Neural cell (in vitro differentiated cells): ENCODE measurements at regions not wholly inside any gene's neighbourhood (a gene's known extent, or its start where the extent isn't known, plus 50 kb on each side); places are given as distances from the start of the nearest gene placed in this dataset.

Experiments used
- CTCF ChIP-seq: fragments of 450-650 bp; IDR thresholded peaks from 2 replicates; pipeline ENCODE4 v1.5.1; 2014; ENCODE audit warnings: antibody characterized with exemption, mild to moderate bottlenecking, moderate library complexity; ENCODE audit not compliant: poor library complexity, severe bottlenecking
- EZH2 ChIP-seq: fragments of 200-600, 300-800 bp; shearing (Covaris generic), sonication (generic); IDR thresholded peaks from 2 replicates; pipeline ENCODE4 v1.6.1; 2014; ENCODE audit warnings: antibody characterized with exemption, low read length, borderline replicate concordance, mild to moderate bottlenecking; ENCODE audit not compliant: insufficient read depth, poor library complexity, severe bottlenecking
- POLR2AphosphoS5 ChIP-seq: IDR thresholded peaks from 2 replicates; pipeline ENCODE4 v1.6.1; 2012
- REST ChIP-seq: IDR thresholded peaks from 2 replicates; pipeline ENCODE4 v1.6.1; 2012; ENCODE audit warnings: borderline replicate concordance
- SMC3 ChIP-seq: fragments of 450-650 bp; conservative IDR thresholded peaks from 2 replicates; pipeline ENCODE4 v1.6.1; 2014; ENCODE audit warnings: antibody characterized with exemption, mild to moderate bottlenecking, moderate library complexity; ENCODE audit not compliant: poor library complexity

- TF ChIP-seq CTCF = no peak
- no peak for TF ChIP-seq POLR2AphosphoS5
- TF ChIP-seq EZH2 = no peak
- TF ChIP-seq REST = no peak
- no peak for TF ChIP-seq SMC3
Observed at GRCh38 chr2:238655198-238655860, 192.6 kb upstream of the TWIST2 start.
